Sigmoid colon (tissue), 6 donors: ENCODE measurements at regions not wholly inside any gene's neighbourhood (a gene's known extent, or its start where the extent isn't known, plus 50 kb on each side); places are given as distances from the start of the nearest gene placed in this dataset.
"Not testable (repeated sequence)": the region's sequence is repeated elsewhere in the genome, so short reads cannot be mapped to it uniquely, and the experiment has no call there.

ENCODE experiments used
- DNase-seq: peaks from one replicate; pipeline ENCODE4 v3.0.0-alpha.2; 2019
- H3K27ac ChIP-seq, 4 donors: fragments of 200-600 bp; sonication (generic); one replicate each; pipeline ENCODE4 v1.5.1; 2016 to 2019; ENCODE audit warnings: mild to moderate bottlenecking in 1 of 4
- H3K27me3 ChIP-seq, 3 donors: fragments of 200-600 bp; sonication (generic); one replicate each; pipeline ENCODE4 v1.5.1; 2019; ENCODE audit warnings: mild to moderate bottlenecking in 1 of 3
- H3K36me3 ChIP-seq, 4 donors: fragments of 200-600 bp; sonication (generic); one replicate each; pipeline ENCODE4 v1.5.1; 2016 to 2019
- H3K4me1 ChIP-seq, 4 donors: fragments of 200-600 bp; sonication (generic); one replicate each; pipeline ENCODE4 v1.5.1; 2017 to 2019
- H3K4me3 ChIP-seq, 4 donors: fragments of 200-600 bp; sonication (generic); one replicate each; pipeline ENCODE4 v1.5.1; 2017 to 2019; ENCODE audit warnings: mild to moderate bottlenecking in 2 of 4, moderate library complexity in 1 of 4
- H3K9me3 ChIP-seq, 4 donors: fragments of 200-600 bp in 3 of 4; sonication (generic) in 3 of 4; one replicate each; pipeline versions ENCODE4 v1.5.1 to v1.6.1; 2013 to 2019
- CTCF ChIP-seq, 4 experiments: fragments of 450-650 bp in 3 of 4; fragments of 200-600 bp in 1 of 4; IDR thresholded peaks; one replicate each; pipeline ENCODE4 v1.5.1; 2016 to 2019; ENCODE audit warnings: antibody characterized with exemption in 4 of 4, mild to moderate bottlenecking in 3 of 4, moderate library complexity in 2 of 4
- EP300 ChIP-seq, 4 donors: sonication (generic); formaldehyde crosslinking; IDR thresholded peaks; one replicate each; pipeline ENCODE4 v1.6.1; 2017; ENCODE audit warnings: antibody characterized with exemption in 4 of 4
- POLR2A ChIP-seq, 2 donors: fragments of 450-650 bp; IDR thresholded peaks; one replicate each; pipeline ENCODE4 v1.6.1; 2016; ENCODE audit warnings: antibody characterized with exemption in 2 of 2, mild to moderate bottlenecking in 2 of 2, moderate library complexity in 2 of 2
- WGBS, 2 donors: extraction: QIAGEN DNeasy Blood & Tissue Kit; methylation state at CpG; one replicate each; pipeline ENCODE4 v1.1.7; 2013; 5-methylcytosine and 5-hydroxymethylcytosine counted together
- intact Hi-C: fragments of 100-400 bp; cut with DNase I; formaldehyde crosslinking; loops from one replicate; pipeline ENCODE4 v1.15.1; 2023
- small RNA-seq, 3 donors: library from RNA; depleted of rRNA; stranded (forward); fragments of <200 nt; gene quantifications; one replicate each; pipeline ENCODE3, GENCODE V24; 2016
- donor health status: healthy with polysubstance abuse.
- donor health status: healthy.

DNA sequence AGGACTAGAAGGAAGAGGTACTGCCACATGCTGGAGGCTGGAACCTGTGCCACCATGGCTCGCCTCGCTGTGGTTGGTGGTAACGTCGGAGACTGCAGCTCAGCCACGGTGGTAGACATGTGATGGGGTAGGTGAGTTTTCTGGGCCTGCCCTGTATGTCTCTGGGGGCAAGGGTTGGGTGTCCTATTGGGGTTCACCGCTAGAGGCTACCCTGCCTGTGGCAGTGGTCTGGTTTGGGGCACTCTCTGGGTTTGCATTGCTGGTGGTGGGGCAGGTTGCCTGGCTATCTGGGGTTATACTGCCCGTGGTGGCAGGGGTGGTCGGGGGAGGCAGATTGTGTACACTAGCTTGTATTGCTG, 79.3 kb upstream of the KCNJ18 start:
- 91 to 93% methylated on average over 8 of the region's 8 CpGs for WGBS, 2 donors

GRCh38 chr17:21626987-21627386, 65.3 kb upstream of the KCNJ18 start:
- H3K27me3 ChIP-seq, intact Hi-C loops, H3K4me1 ChIP-seq, H3K27ac ChIP-seq, DNase-seq, H3K36me3 ChIP-seq, H3K9me3 ChIP-seq, H3K4me3 ChIP-seq: not testable (repeated sequence)
- 94% methylated on average over 3 of the region's 3 CpGs for WGBS, 2 donors

More for the DNA sequence above, 79.3 kb upstream of the KCNJ18 start:
- Histone ChIP-seq H3K27me3 (no peaks in the 10 kb centered on the region), H3K4me3 (no peak overlapping the region), H3K36me3 (no peaks in the 10 kb centered on the region), H3K27ac (no peak overlapping the region), H3K9me3 (no peaks in the 10 kb centered on the region), H3K4me1 (no peaks in the 10 kb centered on the region)
- intact Hi-C loops = no loop called here
- TF ChIP-seq EP300 (IDR thresholded peaks at IDR 0.05) = no peak
- no peak for TF ChIP-seq POLR2A (IDR thresholded peaks at IDR 0.05)
- TF ChIP-seq CTCF (IDR thresholded peaks at IDR 0.05) = no peak
- DNase-seq = no peak

Small RNA genes lying in the stretch of these regions (small RNA-seq; reads per million reads assigned to genes)
- gene AC233702.6 (0 reads per million in 3 donors), gene AC233702.8 (0 reads per million in 3 donors)
